ENCODE measurements at regions not wholly inside any gene's neighbourhood (a gene's known extent, or its start where the extent isn't known, plus 50 kb on each side); places are given as distances from the start of the nearest gene placed in this dataset.

DNA sequence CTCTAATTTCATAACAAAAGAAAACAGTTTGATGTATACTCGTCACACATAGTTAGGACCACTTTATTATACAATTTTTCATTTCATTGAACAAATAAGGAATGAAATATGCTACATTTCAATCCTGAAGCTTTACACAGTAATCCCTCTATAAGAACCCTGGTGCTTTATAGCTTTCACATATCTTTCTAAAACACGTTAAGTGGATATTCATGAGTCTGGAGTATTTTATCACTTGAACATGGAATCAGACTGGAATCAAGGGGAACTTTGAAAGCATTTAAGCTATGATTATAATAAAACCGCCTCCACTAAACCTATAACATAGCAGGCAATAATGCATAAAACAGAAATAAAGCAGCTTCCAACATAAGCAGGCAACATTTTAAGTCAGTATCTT lies 476.6 kb downstream of the COL11A1 start:
- peaks cover 0 to 23% (median 8%) of the 10 kb centered on the region in 6 donors for H3K9me3 Mint-ChIP-seq

DNA sequence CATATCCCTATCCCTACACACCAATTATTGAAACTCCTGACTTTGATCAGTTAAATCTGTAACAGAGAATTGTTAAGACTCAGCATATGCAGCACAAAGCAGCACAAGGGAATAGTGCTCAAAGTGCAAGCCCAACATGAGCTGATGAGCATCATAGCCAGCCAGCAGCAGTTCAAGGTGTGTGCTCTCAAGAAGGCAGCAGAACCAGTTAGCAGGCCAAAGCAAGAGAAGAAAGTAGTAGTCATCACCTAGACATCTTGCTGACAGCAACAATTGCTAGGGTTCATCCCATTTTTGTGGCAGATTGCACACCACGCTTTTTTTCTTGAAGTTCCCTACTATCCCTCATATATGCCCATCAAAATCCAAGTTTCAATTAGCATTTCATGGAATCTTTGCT lies 478.3 kb downstream of the COL11A1 start:
- Mint-ChIP-seq H3K27me3 (ENCODE audit: low read depth in 3 of 3) (no peaks in the 10 kb centered on the region), H3K9me3 (peaks cover 2 to 36% (median 10%) of the 10 kb centered on the region in 6 donors), H3K36me3 (no peaks in the 10 kb centered on the region), H3K27ac (no peak overlapping the region), H3K4me1 (no peaks in the 10 kb centered on the region), H3K4me3 (no peak overlapping the region)
- no peak for DNase-seq

More for the DNA sequence above, 476.6 kb downstream of the COL11A1 start:
- Mint-ChIP-seq H3K4me1 (no peaks in the 10 kb centered on the region), H3K4me3 (no peak overlapping the region), H3K36me3 (no peaks in the 10 kb centered on the region), H3K27ac (no peak overlapping the region), H3K27me3 (ENCODE audit: low read depth in 3 of 3) (no peaks in the 10 kb centered on the region)
- no peak for DNase-seq

DNA sequence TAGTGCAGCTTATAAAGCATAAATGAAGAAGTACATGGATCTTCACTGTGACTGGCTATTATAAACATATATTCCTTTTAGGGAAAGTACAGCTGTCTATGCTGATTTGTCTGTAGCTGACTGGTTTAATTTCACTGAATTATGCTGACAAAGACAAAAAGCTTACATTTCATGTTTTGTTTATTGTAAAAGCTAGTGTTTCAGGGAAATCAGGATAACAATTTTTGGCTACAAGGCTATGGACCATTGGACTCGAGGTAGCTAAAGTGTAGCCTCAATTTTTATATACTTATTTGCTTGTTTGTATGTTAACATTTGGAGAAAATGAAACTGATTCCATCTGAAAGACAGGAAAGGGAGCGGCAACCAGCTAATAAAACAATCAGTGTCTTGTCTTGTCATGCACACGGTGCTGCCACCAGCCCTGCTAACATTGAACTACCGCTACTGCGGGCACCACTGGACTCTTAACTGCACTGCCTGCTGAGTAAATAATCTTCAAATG lies 480.2 kb downstream of the COL11A1 start:
- no peak overlapping the region for H3K27ac Mint-ChIP-seq
- no peak for DNase-seq
- peaks cover 3 to 38% (median 11%) of the 10 kb centered on the region in 6 donors for H3K9me3 Mint-ChIP-seq
- H3K27me3 Mint-ChIP-seq (ENCODE audit: low read depth in 3 of 3) = no peaks in the 10 kb centered on the region
- no peak overlapping the region for H3K4me3 Mint-ChIP-seq
- H3K36me3 Mint-ChIP-seq = no peaks in the 10 kb centered on the region
- H3K4me1 Mint-ChIP-seq = no peaks in the 10 kb centered on the region

DNA sequence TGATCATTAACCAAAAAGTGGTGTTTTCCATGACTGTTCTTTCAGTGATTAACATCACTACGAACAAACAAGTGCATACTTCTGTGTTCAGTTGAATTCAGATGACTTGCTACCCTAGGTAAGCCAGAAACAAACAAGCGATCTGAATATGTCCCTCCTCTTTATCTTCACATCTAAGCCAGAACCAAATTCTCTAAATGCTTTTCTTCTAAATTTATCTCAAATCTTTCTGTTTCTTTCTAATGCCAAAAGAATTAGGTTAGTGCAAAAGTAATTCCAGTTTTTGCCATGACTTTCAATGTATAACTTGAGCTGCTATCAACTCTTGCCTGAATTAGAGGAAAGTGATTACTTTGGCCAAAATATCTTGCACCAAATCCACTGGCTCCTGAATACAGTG lies 481.2 kb downstream of the COL11A1 start:
- H3K4me1 Mint-ChIP-seq = no peaks in the 10 kb centered on the region
- peaks cover 3 to 40% (median 10%) of the 10 kb centered on the region in 6 donors for H3K9me3 Mint-ChIP-seq
- no peak for DNase-seq
- H3K27ac Mint-ChIP-seq = no peak overlapping the region
- no peaks in the 10 kb centered on the region for H3K36me3 Mint-ChIP-seq
- H3K27me3 Mint-ChIP-seq (ENCODE audit: low read depth in 3 of 3) = no peaks in the 10 kb centered on the region
- H3K4me3 Mint-ChIP-seq = no peak overlapping the region

DNA sequence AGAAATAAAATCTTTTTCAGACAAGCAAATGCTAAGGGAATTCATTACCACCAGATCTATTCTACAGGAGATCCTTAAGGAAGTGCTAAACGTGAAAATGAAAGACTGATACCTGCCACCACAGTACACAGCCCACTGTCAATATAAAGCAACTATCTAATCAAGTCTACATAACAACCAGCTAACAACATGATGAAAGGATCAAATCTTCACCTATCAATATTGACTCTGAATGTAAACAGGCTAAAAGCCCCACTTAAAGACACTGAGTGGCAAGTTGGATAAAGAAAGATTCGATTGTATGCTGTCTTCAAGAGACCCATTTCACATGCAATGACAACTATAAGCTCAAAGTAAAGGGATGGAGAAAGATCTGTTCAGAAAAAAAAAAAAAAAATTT lies 492.4 kb downstream of the COL11A1 start:
- no peak for DNase-seq
- H3K9me3 Mint-ChIP-seq = peaks cover 15 to 62% (median 35%) of the 10 kb centered on the region in 6 donors

DNA sequence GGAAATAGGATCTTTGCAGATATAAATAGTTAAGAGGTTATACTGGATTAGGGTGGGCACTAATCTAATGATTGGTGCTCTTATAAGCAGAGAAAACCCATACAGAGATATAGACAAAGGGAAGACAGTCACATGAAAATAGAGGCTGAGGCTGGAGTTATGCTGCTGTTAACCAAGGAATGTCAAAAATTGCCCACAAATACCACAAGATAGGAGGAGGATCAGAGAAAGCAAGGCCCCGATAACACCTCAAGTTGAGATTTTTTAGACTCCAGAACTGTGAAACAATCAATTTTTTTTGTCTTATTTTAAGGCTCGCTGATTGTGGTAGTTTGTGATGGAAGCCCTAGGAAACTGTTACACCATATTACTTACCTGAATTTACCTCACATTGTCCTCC lies 513.2 kb downstream of the COL11A1 start:
- H3K9me3 Mint-ChIP-seq = peaks cover 7 to 23% (median 14%) of the 10 kb centered on the region in 6 donors
- no peaks in the 10 kb centered on the region for H3K4me1 Mint-ChIP-seq
- H3K4me3 Mint-ChIP-seq = no peak overlapping the region
- DNase-seq = no peak
- no peaks in the 10 kb centered on the region for H3K36me3 Mint-ChIP-seq
- H3K27ac Mint-ChIP-seq = no peak overlapping the region
- no peaks in the 10 kb centered on the region for H3K27me3 Mint-ChIP-seq (ENCODE audit: low read depth in 3 of 3)

More for the DNA sequence above, 492.4 kb downstream of the COL11A1 start:
- H3K27ac Mint-ChIP-seq = no peak overlapping the region
- H3K4me3 Mint-ChIP-seq = no peak overlapping the region
- H3K4me1 Mint-ChIP-seq = no peaks in the 10 kb centered on the region
- no peaks in the 10 kb centered on the region for H3K36me3 Mint-ChIP-seq
- no peaks in the 10 kb centered on the region for H3K27me3 Mint-ChIP-seq (ENCODE audit: low read depth in 3 of 3)

DNA sequence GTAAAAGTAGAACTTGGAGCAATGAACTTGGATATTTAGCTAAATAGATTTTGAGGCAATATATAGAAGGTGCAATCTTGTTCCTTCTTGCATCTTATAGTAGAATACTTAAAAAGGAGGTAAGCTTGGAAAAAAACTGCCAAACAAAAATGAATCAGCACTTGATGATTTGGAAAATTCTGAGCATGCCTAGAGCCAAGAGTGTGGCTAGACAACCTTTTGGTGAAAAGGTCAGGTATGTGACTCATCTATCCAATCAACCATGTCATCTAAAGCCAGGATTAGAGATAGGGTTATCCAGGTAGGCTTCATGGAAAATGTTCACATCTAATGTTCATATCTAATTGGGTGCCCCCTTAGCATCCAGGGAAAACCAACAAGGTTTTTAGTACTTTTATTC lies 515.0 kb downstream of the COL11A1 start:
- Mint-ChIP-seq H3K27ac (no peak overlapping the region), H3K27me3 (ENCODE audit: low read depth in 3 of 3) (no peaks in the 10 kb centered on the region), H3K4me1 (no peaks in the 10 kb centered on the region), H3K36me3 (no peaks in the 10 kb centered on the region), H3K9me3 (peaks cover 7 to 23% (median 10%) of the 10 kb centered on the region in 6 donors), H3K4me3 (no peak overlapping the region)
- DNase-seq = no peak

DNA sequence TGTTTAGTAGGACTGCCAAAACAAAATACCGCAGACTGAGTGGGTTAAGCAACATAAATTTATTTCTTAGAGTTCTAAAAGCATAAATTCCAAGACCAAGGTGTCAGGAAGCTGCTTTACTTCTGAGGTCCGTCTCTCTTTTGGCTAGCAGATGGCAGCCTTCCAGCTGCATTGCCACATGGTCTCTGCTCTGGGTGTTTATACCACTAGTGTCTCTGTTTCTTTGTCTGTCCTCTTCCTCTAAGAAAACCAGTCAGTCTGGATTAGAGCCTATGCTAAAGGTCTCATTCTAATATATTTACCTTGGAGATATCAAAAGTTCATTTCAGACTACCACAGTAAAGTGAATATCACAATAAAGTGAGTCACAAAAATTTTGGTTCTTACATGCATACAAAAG lies 519.8 kb downstream of the COL11A1 start:
- no peak overlapping the region for H3K4me3 Mint-ChIP-seq
- H3K9me3 Mint-ChIP-seq = peaks cover 0 to 5% (median 1%) of the 10 kb centered on the region in 6 donors
- no peaks in the 10 kb centered on the region for H3K36me3 Mint-ChIP-seq
- H3K27me3 Mint-ChIP-seq (ENCODE audit: low read depth in 3 of 3) = no peaks in the 10 kb centered on the region
- H3K27ac Mint-ChIP-seq = no peak overlapping the region
- no peak for DNase-seq
- no peaks in the 10 kb centered on the region for H3K4me1 Mint-ChIP-seq

DNA sequence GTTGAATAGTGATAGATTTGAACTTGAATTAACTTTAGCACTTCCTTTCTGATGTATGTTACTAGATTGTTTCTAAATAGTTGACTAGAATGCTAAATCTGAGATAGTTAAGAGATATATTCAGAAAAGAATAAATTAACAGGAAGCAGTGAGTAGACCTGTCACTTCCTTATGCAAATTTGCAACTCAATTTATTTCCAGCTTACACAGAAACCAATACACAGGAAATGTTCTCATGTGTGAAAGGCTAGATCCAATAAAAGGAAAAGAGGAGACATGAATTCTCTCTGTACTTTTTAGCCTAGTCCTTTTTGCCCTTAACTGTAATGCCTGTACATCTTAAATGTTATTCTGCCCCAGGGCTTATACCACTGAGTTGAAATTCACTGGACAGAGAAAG lies 522.3 kb downstream of the COL11A1 start:
- no peaks in the 10 kb centered on the region for H3K4me1 Mint-ChIP-seq
- H3K36me3 Mint-ChIP-seq = no peaks in the 10 kb centered on the region
- DNase-seq = no peak
- H3K4me3 Mint-ChIP-seq = no peak overlapping the region
- peaks cover 0 to 5% (median 2%) of the 10 kb centered on the region in 6 donors for H3K9me3 Mint-ChIP-seq
- no peaks in the 10 kb centered on the region for H3K27me3 Mint-ChIP-seq (ENCODE audit: low read depth in 3 of 3)
- H3K27ac Mint-ChIP-seq = no peak overlapping the region

DNA sequence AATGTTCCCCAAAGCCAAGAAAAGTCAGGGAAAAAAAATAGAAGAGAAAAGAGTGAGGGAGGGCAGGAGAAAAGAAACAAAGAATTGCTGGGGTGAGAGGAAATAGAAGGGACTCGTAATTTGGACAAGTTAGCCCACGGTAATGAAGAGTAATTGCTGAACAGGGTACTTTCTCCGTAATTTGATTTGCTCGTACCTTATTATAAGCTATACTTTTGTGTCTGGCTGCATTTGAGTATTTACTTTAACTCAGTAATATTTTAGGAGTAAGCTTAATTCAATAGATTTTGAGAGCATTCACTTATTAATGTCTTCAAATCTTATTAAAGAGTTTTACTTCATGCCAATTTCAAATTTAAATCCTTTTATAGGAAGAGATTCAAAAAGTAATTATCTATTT lies 527.5 kb downstream of the COL11A1 start:
- Mint-ChIP-seq H3K4me1 (no peaks in the 10 kb centered on the region), H3K36me3 (no peaks in the 10 kb centered on the region), H3K27me3 (ENCODE audit: low read depth in 3 of 3) (no peaks in the 10 kb centered on the region), H3K27ac (no peak overlapping the region), H3K9me3 (peaks cover 1 to 13% (median 3%) of the 10 kb centered on the region in 6 donors), H3K4me3 (no peak overlapping the region)
- no peak for DNase-seq

DNA sequence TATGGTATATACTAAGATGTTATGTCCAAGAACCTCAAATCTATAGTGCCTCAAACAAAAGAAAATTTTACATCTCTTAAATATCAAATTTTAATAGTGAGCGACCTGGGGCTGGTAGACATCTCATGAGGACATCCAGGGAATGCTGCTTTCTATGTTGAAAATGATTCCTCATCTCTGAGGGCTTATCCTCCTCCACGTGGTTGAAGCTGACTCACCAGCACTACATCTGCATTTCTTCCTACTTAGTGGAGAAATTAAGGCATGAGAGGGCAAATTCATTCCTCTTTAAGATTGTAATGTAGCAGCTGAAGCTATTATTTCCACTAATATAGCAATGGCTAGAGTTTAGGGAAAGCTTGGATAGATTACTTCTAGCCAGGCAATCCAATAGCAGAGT lies 529.5 kb downstream of the COL11A1 start:
- no peaks in the 10 kb centered on the region for H3K36me3 Mint-ChIP-seq
- no peak overlapping the region for H3K27ac Mint-ChIP-seq
- no peaks in the 10 kb centered on the region for H3K4me1 Mint-ChIP-seq
- H3K27me3 Mint-ChIP-seq (ENCODE audit: low read depth in 3 of 3) = no peaks in the 10 kb centered on the region
- H3K4me3 Mint-ChIP-seq = no peak overlapping the region
- H3K9me3 Mint-ChIP-seq = peaks cover 1 to 13% (median 2%) of the 10 kb centered on the region in 6 donors
- DNase-seq = no peak

DNA sequence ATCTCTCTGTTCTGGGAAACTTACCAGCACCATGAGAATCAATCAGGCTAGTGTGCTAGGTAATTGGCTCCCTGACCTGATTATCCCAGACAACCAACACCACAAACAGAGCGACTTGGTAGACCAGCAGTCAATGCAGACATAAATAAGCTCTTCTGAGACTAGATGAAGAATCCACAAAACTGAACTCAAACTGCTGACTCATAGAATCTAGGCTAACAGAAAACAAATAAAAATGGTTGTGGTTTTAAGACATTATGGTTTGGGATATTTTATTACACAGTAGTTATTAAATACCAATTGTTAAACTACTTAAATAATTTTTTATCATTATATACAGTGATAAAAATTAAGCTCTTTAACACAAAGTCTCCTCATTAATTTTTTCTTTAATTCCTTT lies 535.7 kb downstream of the COL11A1 start:
- Mint-ChIP-seq H3K36me3 (no peaks in the 10 kb centered on the region), H3K27ac (no peak overlapping the region), H3K27me3 (ENCODE audit: low read depth in 3 of 3) (no peaks in the 10 kb centered on the region), H3K4me3 (no peak overlapping the region), H3K4me1 (no peaks in the 10 kb centered on the region), H3K9me3 (peaks cover 0 to 8% (median 4%) of the 10 kb centered on the region in 6 donors)
- DNase-seq = no peak

DNA sequence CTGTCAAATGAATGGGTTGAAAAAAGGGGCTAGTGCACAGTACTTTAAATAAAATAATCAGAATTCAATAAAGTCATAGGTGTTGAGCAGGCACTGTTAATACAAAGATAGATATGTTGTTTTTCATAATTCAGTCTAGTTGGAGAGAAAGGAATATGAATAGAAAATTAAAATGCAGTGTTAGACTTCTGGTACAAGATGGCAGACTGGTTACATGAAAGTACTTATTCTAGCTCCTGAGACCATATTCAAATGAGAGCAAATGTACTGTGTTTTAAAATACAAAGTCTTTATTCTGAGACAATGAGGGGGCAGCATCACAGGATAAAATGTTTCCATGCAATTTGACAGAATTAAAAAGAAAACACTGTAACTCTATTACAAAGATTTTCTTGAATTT lies 542.1 kb downstream of the COL11A1 start:
- no peak for DNase-seq
- peaks cover 0 to 2% (median 0%) of the 10 kb centered on the region in 3 donors for H3K27me3 Mint-ChIP-seq (ENCODE audit: low read depth in 3 of 3)
- H3K36me3 Mint-ChIP-seq = no peaks in the 10 kb centered on the region
- H3K4me3 Mint-ChIP-seq = no peak overlapping the region
- no peak overlapping the region for H3K27ac Mint-ChIP-seq
- no peaks in the 10 kb centered on the region for H3K4me1 Mint-ChIP-seq
- peaks cover 2 to 27% (median 7%) of the 10 kb centered on the region in 6 donors for H3K9me3 Mint-ChIP-seq

DNA sequence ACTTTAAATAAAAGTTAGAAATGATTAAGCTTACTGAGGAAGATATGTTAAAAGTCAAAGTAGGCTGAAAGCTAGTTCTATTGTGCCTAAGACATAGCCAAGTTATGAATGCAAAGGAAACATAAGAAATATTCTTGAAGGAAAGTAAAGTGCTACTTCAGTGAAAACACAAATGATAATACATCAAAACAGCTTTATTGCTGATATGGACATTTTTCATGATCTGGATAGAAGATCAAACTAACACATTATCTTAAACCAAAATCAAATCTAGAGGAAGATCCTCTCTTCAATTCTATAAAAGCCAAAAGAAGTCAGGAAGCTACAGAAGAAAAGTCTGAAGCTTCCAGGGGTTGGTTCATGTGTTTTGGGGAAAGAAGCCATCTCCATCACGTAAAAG lies 545.9 kb downstream of the COL11A1 start:
- H3K27me3 Mint-ChIP-seq (ENCODE audit: low read depth in 3 of 3) = peaks cover 0 to 2% (median 0%) of the 10 kb centered on the region in 3 donors
- H3K4me3 Mint-ChIP-seq = no peak overlapping the region
- H3K9me3 Mint-ChIP-seq = peaks cover 8 to 40% (median 16%) of the 10 kb centered on the region in 6 donors
- no peak overlapping the region for H3K27ac Mint-ChIP-seq
- no peaks in the 10 kb centered on the region for H3K36me3 Mint-ChIP-seq
- no peak for DNase-seq
- no peaks in the 10 kb centered on the region for H3K4me1 Mint-ChIP-seq

DNA sequence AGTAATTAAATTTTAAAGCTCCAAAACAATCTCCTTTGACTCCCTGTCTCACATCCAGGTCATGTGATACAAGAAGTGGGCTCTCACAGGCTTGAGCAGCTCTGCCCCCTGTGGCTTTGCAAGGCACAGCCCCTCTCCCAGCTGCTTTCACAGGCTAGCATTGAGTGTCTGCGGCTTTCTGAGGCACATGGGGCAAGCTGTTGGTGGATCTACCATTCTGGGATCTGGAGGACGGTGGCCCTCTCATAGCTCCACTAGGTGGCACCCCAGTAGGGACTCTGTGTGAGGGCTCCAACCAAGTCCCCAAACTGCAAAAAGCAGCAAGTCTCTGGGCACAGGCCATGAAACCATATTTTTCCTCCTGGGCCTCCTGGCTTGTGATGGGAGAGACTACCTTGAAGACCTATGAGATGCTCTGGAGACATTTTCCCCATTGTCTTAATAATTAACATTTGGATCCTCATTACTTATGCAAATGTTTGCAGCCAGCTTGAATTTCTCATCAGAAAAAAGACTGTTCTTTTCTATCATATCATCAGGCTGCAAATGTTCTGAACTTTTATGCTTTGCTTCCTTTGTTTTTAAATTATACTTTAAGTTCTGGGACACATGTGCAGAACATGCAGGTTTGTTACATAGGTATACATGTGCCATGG lies 554.1 kb upstream of the OLFM3 start:
- H3K4me3 Mint-ChIP-seq = no peak overlapping the region
- peaks cover 8 to 57% (median 35%) of the 10 kb centered on the region in 6 donors for H3K9me3 Mint-ChIP-seq
- H3K36me3 Mint-ChIP-seq = no peaks in the 10 kb centered on the region
- H3K27me3 Mint-ChIP-seq (ENCODE audit: low read depth in 3 of 3) = peaks cover 0 to 7% (median 0%) of the 10 kb centered on the region in 3 donors
- H3K4me1 Mint-ChIP-seq = no peaks in the 10 kb centered on the region
- H3K27ac Mint-ChIP-seq = no peak overlapping the region
- no peak for DNase-seq

All from immature natural killer cell (primary cell).